Ectodermal cell (in vitro differentiated cells): ENCODE measurements at regions not wholly inside any gene's neighbourhood (a gene's known extent, or its start where the extent isn't known, plus 50 kb on each side); places are given as distances from the start of the nearest gene placed in this dataset.

Experiments
- H3K27ac ChIP-seq: 2 replicates; pipeline ENCODE4 v1.7.0; 2013; ENCODE audit warnings: mild to moderate bottlenecking, low read depth, low read length; ENCODE audit not compliant: insufficient read depth, poor library complexity, severe bottlenecking
- H3K27me3 ChIP-seq: 2 replicates; pipeline ENCODE4 v1.7.0; 2013; ENCODE audit warnings: mild to moderate bottlenecking, low read length; ENCODE audit not compliant: insufficient read depth, control insufficient read depth, poor library complexity, severe bottlenecking
- H3K36me3 ChIP-seq: one replicate; pipeline ENCODE4 v1.7.0; 2013; ENCODE audit warnings: low read length; ENCODE audit not compliant: control insufficient read depth, insufficient read depth
- H3K4me1 ChIP-seq: one replicate; pipeline ENCODE4 v1.7.0; 2013; ENCODE audit warnings: low read length; ENCODE audit not compliant: control insufficient read depth, insufficient read depth
- H3K4me3 ChIP-seq: 2 replicates; pipeline ENCODE4 v1.7.0; 2013; ENCODE audit warnings: low read depth, low read length, control low read depth; ENCODE audit not compliant: insufficient read depth
- H3K9me3 ChIP-seq: 2 replicates; pipeline ENCODE4 v1.7.0; 2013; ENCODE audit warnings: mild to moderate bottlenecking, low read length, moderate library complexity; ENCODE audit not compliant: control insufficient read depth
- WGBS, 2 experiments: methylation state at CpG; one replicate each; pipeline ENCODE4 v1.1.7; 2013; ENCODE audit warnings: missing lambda C conversion rate in 2 of 2; 5-methylcytosine and 5-hydroxymethylcytosine counted together

GRCh38 chr2:120415060-120415459 is 69.1 kb downstream of the INHBB start:
- Histone ChIP-seq H3K36me3 (no peaks in the 10 kb centered on the region), H3K9me3 (no peaks in the 10 kb centered on the region), H3K27ac (no peak overlapping the region), H3K27me3 (no peaks in the 10 kb centered on the region), H3K4me1 (no peaks in the 10 kb centered on the region), H3K4me3 (no peak overlapping the region)
- 92% methylated on average over 1 of the region's 1 CpG for WGBS, 2 experiments

- Histone ChIP-seq H3K9me3 (no peaks in the 10 kb centered on the region), H3K27me3 (no peaks in the 10 kb centered on the region), H3K27ac (no peak overlapping the region), H3K4me3 (no peak overlapping the region), H3K36me3 (no peaks in the 10 kb centered on the region), H3K4me1 (no peaks in the 10 kb centered on the region)
- WGBS, 2 experiments: 90 to 92% methylated on average over 13 of the region's 13 CpGs
Measured at GRCh38 chr2:120415728-120416509, 70.0 kb downstream of the INHBB start.

- no peak overlapping the region for H3K4me3 ChIP-seq
- 85 to 86% methylated on average over 13 of the region's 13 CpGs for WGBS, 2 experiments
- no peaks in the 10 kb centered on the region for H3K4me1 ChIP-seq
- no peaks in the 10 kb centered on the region for H3K36me3 ChIP-seq
- no peaks in the 10 kb centered on the region for H3K9me3 ChIP-seq
- H3K27ac ChIP-seq: no peak overlapping the region
- H3K27me3 ChIP-seq: no peaks in the 10 kb centered on the region
Measured at GRCh38 chr2:120418174-120418787, 72.3 kb downstream of the INHBB start.

GRCh38 chr2:120419073-120419472 is 73.1 kb downstream of the INHBB start:
- Histone ChIP-seq H3K4me3 (no peak overlapping the region), H3K4me1 (no peaks in the 10 kb centered on the region), H3K27ac (no peak overlapping the region), H3K27me3 (peaks cover 2% of the 10 kb centered on the region), H3K36me3 (no peaks in the 10 kb centered on the region), H3K9me3 (no peaks in the 10 kb centered on the region)
- 79 to 85% methylated on average over 6 of the region's 6 CpGs for WGBS, 2 experiments

- Histone ChIP-seq H3K27ac (no peak overlapping the region), H3K4me3 (no peak overlapping the region), H3K4me1 (no peaks in the 10 kb centered on the region), H3K9me3 (no peaks in the 10 kb centered on the region), H3K27me3 (peaks cover 5% of the 10 kb centered on the region), H3K36me3 (no peaks in the 10 kb centered on the region)
Measured at GRCh38 chr2:120419955-120420354, 74.0 kb downstream of the INHBB start.

- Histone ChIP-seq H3K36me3 (no peaks in the 10 kb centered on the region), H3K9me3 (no peaks in the 10 kb centered on the region), H3K4me1 (no peaks in the 10 kb centered on the region), H3K27ac (no peak overlapping the region), H3K4me3 (no peak overlapping the region), H3K27me3 (peaks cover 5% of the 10 kb centered on the region)
- 89 to 91% methylated on average over 12 of the region's 12 CpGs for WGBS, 2 experiments
Measured at GRCh38 chr2:120421126-120421829, 75.3 kb downstream of the INHBB start.

GRCh38 chr2:120421830-120422175 is 75.9 kb downstream of the INHBB start:
- Histone ChIP-seq H3K9me3 (no peaks in the 10 kb centered on the region), H3K27me3 (peaks cover 5% of the 10 kb centered on the region)

GRCh38 chr2:120422465-120423160 is 76.7 kb downstream of the INHBB start:
- Histone ChIP-seq H3K27me3 (peaks cover 5% of the 10 kb centered on the region), H3K9me3 (no peaks in the 10 kb centered on the region)
- WGBS, 2 experiments: 91 to 92% methylated on average over 9 of the region's 9 CpGs

More at GRCh38 chr2:120421830-120422175, 75.9 kb downstream of the INHBB start:
- 73 to 79% methylated on average over 7 of the region's 7 CpGs for WGBS, 2 experiments
- H3K4me1 ChIP-seq: no peaks in the 10 kb centered on the region
- H3K36me3 ChIP-seq: no peaks in the 10 kb centered on the region
- no peak overlapping the region for H3K4me3 ChIP-seq
- H3K27ac ChIP-seq: no peak overlapping the region

GRCh38 chr2:120423167-120423943 is 77.4 kb downstream of the INHBB start:
- Histone ChIP-seq H3K27ac (no peak overlapping the region), H3K4me1 (no peaks in the 10 kb centered on the region), H3K36me3 (no peaks in the 10 kb centered on the region), H3K4me3 (no peak overlapping the region), H3K27me3 (peaks cover 5% of the 10 kb centered on the region), H3K9me3 (no peaks in the 10 kb centered on the region)
- WGBS, 2 experiments: 75 to 80% methylated on average over 6 of the region's 6 CpGs

More at GRCh38 chr2:120422465-120423160, 76.7 kb downstream of the INHBB start:
- H3K4me3 ChIP-seq: no peak overlapping the region
- H3K4me1 ChIP-seq: no peaks in the 10 kb centered on the region
- H3K27ac ChIP-seq: no peak overlapping the region
- no peaks in the 10 kb centered on the region for H3K36me3 ChIP-seq
